ENCODE measurements at regions not wholly inside any gene's neighbourhood (a gene's known extent, or its start where the extent isn't known, plus 50 kb on each side); places are given as distances from the start of the nearest gene placed in this dataset.

DNA sequence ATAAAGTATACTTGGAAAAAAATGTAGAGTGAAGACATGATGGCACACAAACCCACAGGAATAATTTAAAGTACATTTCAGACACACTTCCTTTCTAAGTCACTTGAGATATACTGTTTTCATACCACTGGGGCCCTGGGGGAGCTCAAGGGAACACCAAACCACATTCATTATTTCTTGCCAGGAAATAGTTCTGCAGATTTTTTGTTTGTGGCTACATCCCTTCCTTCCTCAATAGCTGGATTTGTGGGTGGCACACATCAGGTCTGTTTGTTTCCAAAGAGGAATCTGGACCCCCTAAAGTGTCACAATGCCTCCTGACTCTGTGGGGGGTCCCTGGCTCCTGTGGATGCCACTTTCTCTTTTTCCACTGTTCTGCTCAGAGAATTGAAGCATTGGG, 153.5 kb upstream of the COL8A1 start (continued):
- TF ChIP-seq, protein P1, sequence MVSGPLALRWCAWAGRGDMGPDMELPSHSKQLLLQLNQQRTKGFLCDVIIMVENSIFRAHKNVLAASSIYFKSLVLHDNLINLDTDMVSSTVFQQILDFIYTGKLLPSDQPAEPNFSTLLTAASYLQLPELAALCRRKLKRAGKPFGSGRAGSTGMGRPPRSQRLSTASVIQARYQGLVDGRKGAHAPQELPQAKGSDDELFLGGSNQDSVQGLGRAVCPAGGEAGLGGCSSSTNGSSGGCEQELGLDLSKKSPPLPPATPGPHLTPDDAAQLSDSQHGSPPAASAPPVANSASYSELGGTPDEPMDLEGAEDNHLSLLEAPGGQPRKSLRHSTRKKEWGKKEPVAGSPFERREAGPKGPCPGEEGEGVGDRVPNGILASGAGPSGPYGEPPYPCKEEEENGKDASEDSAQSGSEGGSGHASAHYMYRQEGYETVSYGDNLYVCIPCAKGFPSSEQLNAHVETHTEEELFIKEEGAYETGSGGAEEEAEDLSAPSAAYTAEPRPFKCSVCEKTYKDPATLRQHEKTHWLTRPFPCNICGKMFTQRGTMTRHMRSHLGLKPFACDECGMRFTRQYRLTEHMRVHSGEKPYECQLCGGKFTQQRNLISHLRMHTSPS (CRISPR knock-in tag; IDR thresholded peaks at IDR 0.05; ENCODE audit: low read depth): no peak

- CTCF ChIA-PET (ENCODE audit: low intra/inter-chr PET ratio, low total read pairs): no interaction called here
- in situ Hi-C loops (cut with HindIII; ENCODE audit: extremely low pct_ligation_motif_present, low pct_unique_long_range_greater_than_20kb) (no loop called here), intact Hi-C loops (cut with micrococcal nuclease; ENCODE audit: unreplicated experiment) (no loop called here)
- Histone ChIP-seq H3K4me2 (ENCODE audit: low read depth, low read length) (no peak overlapping the region), H4K20me1 (ENCODE audit: insufficient read depth, low read length) (no peaks in the 10 kb centered on the region), H3K27ac (ENCODE audit: extremely low read length, insufficient read depth, low read length) (no peak overlapping the region), H3K4me3 (replicated peaks in 1 of 3; ENCODE audit: insufficient read depth in 1 of 3, low read depth in 2 of 3, low read length in 3 of 3) (no peak overlapping the region), H3K9ac (ENCODE audit: insufficient read depth, low read depth, low read length) (no peak overlapping the region), H3K36me3 (replicated peaks in 1 of 2; ENCODE audit: control insufficient read depth in 1 of 2, insufficient read depth in 2 of 2, low read length in 2 of 2) (no peaks in the 10 kb centered on the region), H3K4me1 (ENCODE audit: insufficient read depth, low read length) (no peaks in the 10 kb centered on the region), H2AFZ (ENCODE audit: low read length) (no peak overlapping the region), H3K79me2 (ENCODE audit: insufficient read depth, low read length) (no peaks in the 10 kb centered on the region), H3K9me3 (ENCODE audit: low read length) (0 out of 2 replicates have a peak, but pooled peaks cover 3% of the 10 kb centered on the region), H3K27me3 (ENCODE audit: control insufficient read depth in 1 of 2, insufficient read depth in 2 of 2, low read length in 2 of 2) (no peaks in the 10 kb centered on the region)
- POLR2A ChIA-PET: interaction anchor here (0.6 kb wide), 1 partner anchor 38 kb away, joined by 5 read pairs; no protein-coding TSS in a partner anchor
- BruUV-seq (replicated peaks): no TSS peak
- ATAC-seq (no peak), FAIRE-seq (no peak), DNase-seq (ENCODE audit: low spot score) (no peak)
- TF ChIP-seq SALL1 (CRISPR knock-in tag; IDR thresholded peaks at IDR 0.05) (no peak), KAT8 (CRISPR knock-in tag; IDR thresholded peaks at IDR 0.05) (no peak), NBN (conservative IDR thresholded peaks at IDR 0.05) (no peak), NFE2L2 (IDR thresholded peaks at IDR 0.05; ENCODE audit: low read length) (no peak), KDM3A (CRISPR knock-in tag; IDR thresholded peaks at IDR 0.05; ENCODE audit: low read depth) (no peak), BRF2 (CRISPR knock-in tag; IDR thresholded peaks at IDR 0.05) (no peak), U2AF2 (IDR thresholded peaks at IDR 0.05; ENCODE audit: low read depth, low read length) (no peak), ZNF253 (CRISPR knock-in tag; IDR thresholded peaks at IDR 0.05; ENCODE audit: borderline replicate concordance) (no peak), ZBTB7A (CRISPR knock-in tag; IDR thresholded peaks at IDR 0.05) (no peak), ZNF646 (CRISPR knock-in tag; IDR thresholded peaks at IDR 0.05) (no peak)
- TF ChIP-seq, protein P2, sequence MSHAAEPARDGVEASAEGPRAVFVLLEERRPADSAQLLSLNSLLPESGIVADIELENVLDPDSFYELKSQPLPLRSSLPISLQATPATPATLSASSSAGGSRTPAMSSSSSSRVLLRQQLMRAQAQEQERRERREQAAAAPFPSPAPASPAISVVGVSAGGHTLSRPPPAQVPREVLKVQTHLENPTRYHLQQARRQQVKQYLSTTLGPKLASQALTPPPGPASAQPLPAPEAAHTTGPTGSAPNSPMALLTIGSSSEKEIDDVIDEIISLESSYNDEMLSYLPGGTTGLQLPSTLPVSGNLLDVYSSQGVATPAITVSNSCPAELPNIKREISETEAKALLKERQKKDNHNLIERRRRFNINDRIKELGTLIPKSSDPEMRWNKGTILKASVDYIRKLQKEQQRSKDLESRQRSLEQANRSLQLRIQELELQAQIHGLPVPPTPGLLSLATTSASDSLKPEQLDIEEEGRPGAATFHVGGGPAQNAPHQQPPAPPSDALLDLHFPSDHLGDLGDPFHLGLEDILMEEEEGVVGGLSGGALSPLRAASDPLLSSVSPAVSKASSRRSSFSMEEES (CRISPR knock-in tag; IDR thresholded peaks at IDR 0.05): no peak
- TF ChIP-seq, protein P3, sequence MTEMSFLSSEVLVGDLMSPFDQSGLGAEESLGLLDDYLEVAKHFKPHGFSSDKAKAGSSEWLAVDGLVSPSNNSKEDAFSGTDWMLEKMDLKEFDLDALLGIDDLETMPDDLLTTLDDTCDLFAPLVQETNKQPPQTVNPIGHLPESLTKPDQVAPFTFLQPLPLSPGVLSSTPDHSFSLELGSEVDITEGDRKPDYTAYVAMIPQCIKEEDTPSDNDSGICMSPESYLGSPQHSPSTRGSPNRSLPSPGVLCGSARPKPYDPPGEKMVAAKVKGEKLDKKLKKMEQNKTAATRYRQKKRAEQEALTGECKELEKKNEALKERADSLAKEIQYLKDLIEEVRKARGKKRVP (CRISPR knock-in tag; IDR thresholded peaks at IDR 0.05): no peak
Observed at GRCh38 chr3:99483841-99484240, 154.6 kb upstream of the COL8A1 start.

Measured in HepG2 (cell line).